ENCODE measurements at regions not wholly inside any gene's neighbourhood (a gene's known extent, or its start where the extent isn't known, plus 50 kb on each side); places are given as distances from the start of the nearest gene placed in this dataset.

GRCh38 chr6:9977411-9977810, 437.5 kb downstream of the TFAP2A start:
- ATAC-seq (no peak), DNase-seq (no peak)
- intact Hi-C loops (cut with DNase I, micrococcal nuclease) = no loop called here
- Histone ChIP-seq H3K4me3 (no peak overlapping the region), H3K36me3 (ENCODE audit: low read depth) (no peaks in the 10 kb centered on the region), H3K9me3 (no peaks in the 10 kb centered on the region), H3K4me1 (ENCODE audit: low read depth) (no peaks in the 10 kb centered on the region)
- TF ChIP-seq, protein P1, sequence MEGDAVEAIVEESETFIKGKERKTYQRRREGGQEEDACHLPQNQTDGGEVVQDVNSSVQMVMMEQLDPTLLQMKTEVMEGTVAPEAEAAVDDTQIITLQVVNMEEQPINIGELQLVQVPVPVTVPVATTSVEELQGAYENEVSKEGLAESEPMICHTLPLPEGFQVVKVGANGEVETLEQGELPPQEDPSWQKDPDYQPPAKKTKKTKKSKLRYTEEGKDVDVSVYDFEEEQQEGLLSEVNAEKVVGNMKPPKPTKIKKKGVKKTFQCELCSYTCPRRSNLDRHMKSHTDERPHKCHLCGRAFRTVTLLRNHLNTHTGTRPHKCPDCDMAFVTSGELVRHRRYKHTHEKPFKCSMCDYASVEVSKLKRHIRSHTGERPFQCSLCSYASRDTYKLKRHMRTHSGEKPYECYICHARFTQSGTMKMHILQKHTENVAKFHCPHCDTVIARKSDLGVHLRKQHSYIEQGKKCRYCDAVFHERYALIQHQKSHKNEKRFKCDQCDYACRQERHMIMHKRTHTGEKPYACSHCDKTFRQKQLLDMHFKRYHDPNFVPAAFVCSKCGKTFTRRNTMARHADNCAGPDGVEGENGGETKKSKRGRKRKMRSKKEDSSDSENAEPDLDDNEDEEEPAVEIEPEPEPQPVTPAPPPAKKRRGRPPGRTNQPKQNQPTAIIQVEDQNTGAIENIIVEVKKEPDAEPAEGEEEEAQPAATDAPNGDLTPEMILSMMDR (IDR thresholded peaks at IDR 0.05) = no peak

DNA sequence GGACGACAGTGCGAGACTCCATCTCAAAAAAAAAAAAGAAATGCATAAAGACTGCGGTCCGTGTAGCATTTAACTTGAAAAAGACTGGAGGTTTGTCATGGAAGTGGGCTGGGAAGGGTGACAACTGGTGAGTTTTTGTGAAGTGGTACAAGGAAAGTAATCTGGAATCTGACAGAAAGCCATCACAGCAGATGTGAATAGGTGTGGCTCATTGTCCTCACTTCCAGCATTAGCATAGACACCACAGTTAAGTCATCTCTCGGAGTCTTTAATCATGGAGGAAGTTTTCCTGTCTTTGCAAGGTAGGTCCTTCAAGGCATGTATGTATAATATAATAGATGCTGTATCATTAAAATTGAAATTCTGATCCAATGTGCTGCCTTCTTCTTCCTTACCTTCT, 453.2 kb downstream of the TFAP2A start:
- H3K4me1 ChIP-seq (ENCODE audit: low read depth) = no peaks in the 10 kb centered on the region
- no peak for ATAC-seq
- no peaks in the 10 kb centered on the region for H3K36me3 ChIP-seq (ENCODE audit: low read depth)
- DNase-seq = no peak
- H3K4me3 ChIP-seq = no peak overlapping the region
- intact Hi-C loops (cut with DNase I, micrococcal nuclease) = no loop called here
- no peaks in the 10 kb centered on the region for H3K9me3 ChIP-seq
- TF ChIP-seq, protein P1 (IDR thresholded peaks at IDR 0.05) = no peak

GRCh38 chr6:9957215-9957759, 457.6 kb downstream of the TFAP2A start:
- TF ChIP-seq, protein P1 (IDR thresholded peaks at IDR 0.05) = no peak
- no peak for ATAC-seq
- intact Hi-C loops (cut with DNase I, micrococcal nuclease) = loop anchor here in 1 of 2 donors (5.0 kb wide), 1 partner anchor 270 kb away; no protein-coding TSS in a partner anchor
- Histone ChIP-seq H3K9me3 (no peaks in the 10 kb centered on the region), H3K4me3 (no peak overlapping the region), H3K36me3 (ENCODE audit: low read depth) (no peaks in the 10 kb centered on the region), H3K4me1 (ENCODE audit: low read depth) (no peaks in the 10 kb centered on the region)
- no peak for DNase-seq

DNA sequence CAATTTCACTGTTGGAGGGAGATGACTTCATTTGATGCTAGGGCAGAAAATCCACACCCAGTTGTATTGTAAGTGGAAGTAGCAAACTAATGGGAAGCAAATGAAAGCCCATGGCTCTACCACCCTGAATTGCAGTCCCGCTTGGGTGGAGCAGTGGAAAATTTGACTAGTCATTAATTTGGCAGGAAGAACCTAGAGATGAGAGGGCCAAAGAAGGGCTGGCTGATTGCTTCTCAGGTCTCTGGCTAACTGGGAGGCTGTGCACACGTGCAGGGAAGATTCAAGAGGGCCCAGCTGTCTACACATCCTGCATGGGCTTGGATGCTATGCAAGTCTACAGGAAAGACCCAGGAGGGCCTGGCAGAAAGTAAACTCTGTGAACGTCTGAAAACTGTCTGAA, 466.2 kb downstream of the TFAP2A start:
- ATAC-seq (no peak), DNase-seq (no peak)
- H3K4me1 ChIP-seq (ENCODE audit: low read depth) = no peaks in the 10 kb centered on the region
- TF ChIP-seq, protein P1 (IDR thresholded peaks at IDR 0.05) = no peak
- intact Hi-C loops (cut with DNase I, micrococcal nuclease) = no loop called here
- no peaks in the 10 kb centered on the region for H3K9me3 ChIP-seq
- no peaks in the 10 kb centered on the region for H3K36me3 ChIP-seq (ENCODE audit: low read depth)
- no peak overlapping the region for H3K4me3 ChIP-seq

DNA sequence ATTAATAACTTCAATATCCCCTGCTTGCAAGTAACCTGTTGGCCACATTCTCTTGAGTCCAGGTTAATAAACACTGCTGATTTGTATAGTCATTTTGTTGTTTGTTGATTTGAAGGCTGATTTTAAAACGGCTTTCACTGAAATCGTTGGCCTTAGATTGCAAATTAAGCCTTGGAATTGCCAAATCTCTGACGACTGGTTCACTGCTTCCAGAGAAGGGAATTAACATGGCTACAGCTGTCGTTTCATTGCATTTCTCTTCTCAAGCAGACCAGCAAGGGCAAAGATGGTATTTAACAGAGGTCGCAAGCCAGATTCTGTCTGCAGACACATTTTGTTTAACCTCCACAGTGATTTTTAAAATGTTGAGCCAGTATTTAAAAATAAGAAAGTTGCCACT, 470.9 kb downstream of the TFAP2A start:
- no peak for DNase-seq
- no peaks in the 10 kb centered on the region for H3K36me3 ChIP-seq (ENCODE audit: low read depth)
- intact Hi-C loops (cut with DNase I, micrococcal nuclease) = no loop called here
- H3K4me1 ChIP-seq (ENCODE audit: low read depth) = no peaks in the 10 kb centered on the region
- no peak for ATAC-seq
- H3K4me3 ChIP-seq = no peak overlapping the region
- TF ChIP-seq, protein P1 (IDR thresholded peaks at IDR 0.05) = no peak
- peaks cover 7% of the 10 kb centered on the region for H3K9me3 ChIP-seq

GRCh38 chr6:9943026-9943425, 471.8 kb downstream of the TFAP2A start:
- no peak for ATAC-seq
- H3K4me3 ChIP-seq = no peak overlapping the region
- no peaks in the 10 kb centered on the region for H3K36me3 ChIP-seq (ENCODE audit: low read depth)
- intact Hi-C loops (cut with DNase I, micrococcal nuclease) = no loop called here
- H3K4me1 ChIP-seq (ENCODE audit: low read depth) = no peaks in the 10 kb centered on the region
- TF ChIP-seq, protein P1 (IDR thresholded peaks at IDR 0.05) = no peak
- DNase-seq = no peak
- H3K9me3 ChIP-seq = peaks cover 7% of the 10 kb centered on the region
